K562 (cell line): ENCODE measurements at regions not wholly inside any gene's neighbourhood (a gene's known extent, or its start where the extent isn't known, plus 50 kb on each side); places are given as distances from the start of the nearest gene placed in this dataset.
A peak's percentile ranks its signal among the peaks of the same experiment; 100 is the strongest.

Source experiments
- CBFA2T2 ChIP-seq: fragments of 450-650 bp; conservative IDR thresholded peaks from 2 replicates; pipeline ENCODE4 v1.6.1; 2017; ENCODE audit warnings: mild to moderate bottlenecking
- CBX5 ChIP-seq: IDR thresholded peaks from 2 replicates; pipeline ENCODE4 v1.6.1; 2014; ENCODE audit warnings: low read depth, borderline replicate concordance
- CCNT2 ChIP-seq: IDR thresholded peaks from 2 replicates; pipeline ENCODE4 v1.6.1; 2011; ENCODE audit warnings: borderline replicate concordance, low read depth, mild to moderate bottlenecking, moderate library complexity, mixed read lengths, low read length; ENCODE audit not compliant: insufficient read length; ENCODE audit errors: extremely low read depth
- MCM5 ChIP-seq: fragments of 450-650 bp; IDR thresholded peaks from 2 replicates; pipeline ENCODE4 v1.6.1; 2016; ENCODE audit warnings: low read depth
- NFIC ChIP-seq: fragments of 450-650 bp; IDR thresholded peaks from 2 replicates; pipeline ENCODE4 v1.6.1; 2017; ENCODE audit warnings: mild to moderate bottlenecking, inconsistent platforms
- RCOR1 ChIP-seq, 2 experiments: IDR thresholded peaks; 2 replicates each; pipeline ENCODE4 v1.6.1; 2012; ENCODE audit warnings: low read depth in 2 of 2, low read length in 2 of 2, borderline replicate concordance in 1 of 2, improper control_type of control experiment in 1 of 2
- SETDB1 ChIP-seq: IDR thresholded peaks from one replicate; pipeline ENCODE4 v1.6.1; 2012; ENCODE audit warnings: low read length, control low read depth, inconsistent platforms
- SMARCE1 ChIP-seq: fragments of 450-650 bp; IDR thresholded peaks from 2 replicates; pipeline ENCODE4 v1.7.1; 2016; ENCODE audit warnings: mild to moderate bottlenecking
- SREBF2 ChIP-seq: sonication (generic); formaldehyde crosslinking; IDR thresholded peaks from 2 replicates; pipeline ENCODE4 v1.4.0; 2020; ENCODE audit warnings: mild to moderate bottlenecking, missing genetic modification reagents
- TF ChIP-seq, protein P1 (sequence below), 3 experiments: IDR thresholded peaks in 2 of 3; conservative IDR thresholded peaks in 1 of 3; 2 replicates each; pipeline ENCODE4 v1.5.1; 2011 to 2012; ENCODE audit warnings: low read length in 3 of 3, mild to moderate bottlenecking in 3 of 3, control low read depth in 2 of 3, improper control_type of control experiment in 1 of 3, inconsistent platforms in 1 of 3, low read depth in 1 of 3, mixed read lengths in 1 of 3, moderate library complexity in 1 of 3; ENCODE audit not compliant: insufficient read depth in 2 of 3
- TF ChIP-seq, protein P2 (sequence below): sonication (generic); formaldehyde crosslinking; IDR thresholded peaks from 2 replicates; pipeline ENCODE4 v1.8.0; 2022; ENCODE audit warnings: missing genetic modification reagents, mild to moderate bottlenecking, moderate library complexity, borderline replicate concordance
- TF ChIP-seq, protein P3 (sequence below): IDR thresholded peaks from 2 replicates; pipeline ENCODE4 v1.6.1; 2016; ENCODE audit warnings: missing genetic modification characterization, missing compliant biosample characterization
- TF ChIP-seq, protein P4 (sequence below): sonication (generic); IDR thresholded peaks from 2 replicates; pipeline ENCODE4 v1.6.1; 2016
- TF ChIP-seq, protein P5 (sequence below): fragments of 250-450 bp; sonication (Bioruptor Pico); IDR thresholded peaks from 2 replicates; pipeline ENCODE4 v1.8.0; 2021; ENCODE audit warnings: moderate library complexity, mild to moderate bottlenecking, inconsistent platforms
- TF ChIP-seq, protein P6 (sequence below): fragments of 450-650 bp; formaldehyde crosslinking; conservative IDR thresholded peaks from 2 replicates; pipeline ENCODE4 v1.4.0; 2022; ENCODE audit warnings: mild to moderate bottlenecking, missing genetic modification characterization
- TF ChIP-seq, protein P7 (sequence below), 2 experiments: fragments of 450-650 bp in 1 of 2; sonication (generic) in 1 of 2; formaldehyde crosslinking in 1 of 2; IDR thresholded peaks in 1 of 2; conservative IDR thresholded peaks in 1 of 2; 2 replicates each; pipeline versions ENCODE4 v1.6.1 to v1.8.1; 2016 to 2023; ENCODE audit warnings: mild to moderate bottlenecking in 2 of 2, moderate library complexity in 2 of 2, inconsistent platforms in 1 of 2, missing genetic modification reagents in 1 of 2

DNA sequence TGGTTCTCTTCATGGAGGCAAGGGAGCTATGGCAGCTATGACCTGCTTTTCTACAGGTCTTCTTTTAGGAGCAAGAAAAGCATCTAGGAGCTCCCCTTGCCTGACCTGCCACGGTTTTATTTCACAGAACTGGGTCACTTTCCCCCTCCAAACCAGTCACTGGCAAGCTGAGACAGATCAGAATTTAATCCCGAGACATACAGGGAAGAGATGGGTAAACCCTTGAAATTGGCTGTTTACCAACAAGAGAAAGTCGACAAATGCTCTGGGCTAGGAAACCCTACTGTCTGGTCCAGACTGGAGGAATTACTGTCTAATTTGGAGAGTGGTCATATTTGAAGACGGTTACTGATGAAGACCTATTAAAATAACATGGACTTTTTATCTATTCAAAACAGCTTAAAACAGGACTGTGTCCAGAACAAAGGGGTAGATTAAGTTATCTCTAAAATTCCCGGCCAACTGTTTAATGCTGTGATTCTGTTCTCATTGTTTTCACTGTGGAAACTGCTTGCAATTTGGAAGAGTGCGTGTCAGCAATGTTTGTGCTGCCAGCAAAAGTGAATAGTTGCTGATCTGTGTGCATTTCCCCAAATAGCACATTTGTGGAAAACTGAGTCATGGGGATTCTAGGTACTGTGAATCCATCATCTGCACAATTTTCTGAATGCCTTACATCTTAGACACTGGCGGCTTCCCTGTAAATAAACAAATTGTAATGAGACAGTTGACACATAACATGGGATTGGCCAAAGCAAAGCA is 73.4 kb upstream of the EEA1 start (continued):
- TF ChIP-seq, protein P1, sequence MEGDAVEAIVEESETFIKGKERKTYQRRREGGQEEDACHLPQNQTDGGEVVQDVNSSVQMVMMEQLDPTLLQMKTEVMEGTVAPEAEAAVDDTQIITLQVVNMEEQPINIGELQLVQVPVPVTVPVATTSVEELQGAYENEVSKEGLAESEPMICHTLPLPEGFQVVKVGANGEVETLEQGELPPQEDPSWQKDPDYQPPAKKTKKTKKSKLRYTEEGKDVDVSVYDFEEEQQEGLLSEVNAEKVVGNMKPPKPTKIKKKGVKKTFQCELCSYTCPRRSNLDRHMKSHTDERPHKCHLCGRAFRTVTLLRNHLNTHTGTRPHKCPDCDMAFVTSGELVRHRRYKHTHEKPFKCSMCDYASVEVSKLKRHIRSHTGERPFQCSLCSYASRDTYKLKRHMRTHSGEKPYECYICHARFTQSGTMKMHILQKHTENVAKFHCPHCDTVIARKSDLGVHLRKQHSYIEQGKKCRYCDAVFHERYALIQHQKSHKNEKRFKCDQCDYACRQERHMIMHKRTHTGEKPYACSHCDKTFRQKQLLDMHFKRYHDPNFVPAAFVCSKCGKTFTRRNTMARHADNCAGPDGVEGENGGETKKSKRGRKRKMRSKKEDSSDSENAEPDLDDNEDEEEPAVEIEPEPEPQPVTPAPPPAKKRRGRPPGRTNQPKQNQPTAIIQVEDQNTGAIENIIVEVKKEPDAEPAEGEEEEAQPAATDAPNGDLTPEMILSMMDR (IDR thresholded peaks at IDR 0.05 in 2 of 3, conservative IDR thresholded peaks at IDR 0.05 in 1 of 3; ENCODE audit: insufficient read depth in 2 of 3, low read depth in 1 of 3, low read length in 3 of 3), result no peak
- TF ChIP-seq SREBF2 (CRISPR knock-in tag), result no peak
- TF ChIP-seq, protein P2, sequence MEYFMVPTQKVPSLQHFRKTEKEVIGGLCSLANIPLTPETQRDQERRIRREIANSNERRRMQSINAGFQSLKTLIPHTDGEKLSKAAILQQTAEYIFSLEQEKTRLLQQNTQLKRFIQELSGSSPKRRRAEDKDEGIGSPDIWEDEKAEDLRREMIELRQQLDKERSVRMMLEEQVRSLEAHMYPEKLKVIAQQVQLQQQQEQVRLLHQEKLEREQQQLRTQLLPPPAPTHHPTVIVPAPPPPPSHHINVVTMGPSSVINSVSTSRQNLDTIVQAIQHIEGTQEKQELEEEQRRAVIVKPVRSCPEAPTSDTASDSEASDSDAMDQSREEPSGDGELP, result no peak
- TF ChIP-seq NFIC, result peak; percentile 48
- TF ChIP-seq CCNT2, result no peak
- no peak for TF ChIP-seq SETDB1
- 0 out of 2 replicates have a peak, but pooled peaks have one; percentile 47 for TF ChIP-seq SMARCE1
- TF ChIP-seq, protein P3, sequence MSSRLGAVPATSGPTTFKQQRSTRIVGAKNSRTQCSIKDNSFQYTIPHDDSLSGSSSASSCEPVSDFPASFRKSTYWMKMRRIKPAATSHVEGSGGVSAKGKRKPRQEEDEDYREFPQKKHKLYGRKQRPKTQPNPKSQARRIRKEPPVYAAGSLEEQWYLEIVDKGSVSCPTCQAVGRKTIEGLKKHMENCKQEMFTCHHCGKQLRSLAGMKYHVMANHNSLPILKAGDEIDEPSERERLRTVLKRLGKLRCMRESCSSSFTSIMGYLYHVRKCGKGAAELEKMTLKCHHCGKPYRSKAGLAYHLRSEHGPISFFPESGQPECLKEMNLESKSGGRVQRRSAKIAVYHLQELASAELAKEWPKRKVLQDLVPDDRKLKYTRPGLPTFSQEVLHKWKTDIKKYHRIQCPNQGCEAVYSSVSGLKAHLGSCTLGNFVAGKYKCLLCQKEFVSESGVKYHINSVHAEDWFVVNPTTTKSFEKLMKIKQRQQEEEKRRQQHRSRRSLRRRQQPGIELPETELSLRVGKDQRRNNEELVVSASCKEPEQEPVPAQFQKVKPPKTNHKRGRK (tag), result no peak
- TF ChIP-seq, protein P4, sequence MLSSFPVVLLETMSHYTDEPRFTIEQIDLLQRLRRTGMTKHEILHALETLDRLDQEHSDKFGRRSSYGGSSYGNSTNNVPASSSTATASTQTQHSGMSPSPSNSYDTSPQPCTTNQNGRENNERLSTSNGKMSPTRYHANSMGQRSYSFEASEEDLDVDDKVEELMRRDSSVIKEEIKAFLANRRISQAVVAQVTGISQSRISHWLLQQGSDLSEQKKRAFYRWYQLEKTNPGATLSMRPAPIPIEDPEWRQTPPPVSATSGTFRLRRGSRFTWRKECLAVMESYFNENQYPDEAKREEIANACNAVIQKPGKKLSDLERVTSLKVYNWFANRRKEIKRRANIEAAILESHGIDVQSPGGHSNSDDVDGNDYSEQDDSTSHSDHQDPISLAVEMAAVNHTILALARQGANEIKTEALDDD, result no peak
- TF ChIP-seq CBFA2T2, result peak; percentile 71
- no peak for TF ChIP-seq MCM5
- TF ChIP-seq, protein P5, sequence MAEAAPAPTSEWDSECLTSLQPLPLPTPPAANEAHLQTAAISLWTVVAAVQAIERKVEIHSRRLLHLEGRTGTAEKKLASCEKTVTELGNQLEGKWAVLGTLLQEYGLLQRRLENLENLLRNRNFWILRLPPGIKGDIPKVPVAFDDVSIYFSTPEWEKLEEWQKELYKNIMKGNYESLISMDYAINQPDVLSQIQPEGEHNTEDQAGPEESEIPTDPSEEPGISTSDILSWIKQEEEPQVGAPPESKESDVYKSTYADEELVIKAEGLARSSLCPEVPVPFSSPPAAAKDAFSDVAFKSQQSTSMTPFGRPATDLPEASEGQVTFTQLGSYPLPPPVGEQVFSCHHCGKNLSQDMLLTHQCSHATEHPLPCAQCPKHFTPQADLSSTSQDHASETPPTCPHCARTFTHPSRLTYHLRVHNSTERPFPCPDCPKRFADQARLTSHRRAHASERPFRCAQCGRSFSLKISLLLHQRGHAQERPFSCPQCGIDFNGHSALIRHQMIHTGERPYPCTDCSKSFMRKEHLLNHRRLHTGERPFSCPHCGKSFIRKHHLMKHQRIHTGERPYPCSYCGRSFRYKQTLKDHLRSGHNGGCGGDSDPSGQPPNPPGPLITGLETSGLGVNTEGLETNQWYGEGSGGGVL (CRISPR knock-in tag), result no peak
- TF ChIP-seq RCOR1 (IDR thresholded peaks at IDR 0.05; ENCODE audit: borderline replicate concordance in 1 of 2, low read depth in 2 of 2, low read length in 2 of 2), result peak in 1 of 2 experiments; percentile 64; a peak in 2 of 4 replicates
- TF ChIP-seq, protein P6, sequence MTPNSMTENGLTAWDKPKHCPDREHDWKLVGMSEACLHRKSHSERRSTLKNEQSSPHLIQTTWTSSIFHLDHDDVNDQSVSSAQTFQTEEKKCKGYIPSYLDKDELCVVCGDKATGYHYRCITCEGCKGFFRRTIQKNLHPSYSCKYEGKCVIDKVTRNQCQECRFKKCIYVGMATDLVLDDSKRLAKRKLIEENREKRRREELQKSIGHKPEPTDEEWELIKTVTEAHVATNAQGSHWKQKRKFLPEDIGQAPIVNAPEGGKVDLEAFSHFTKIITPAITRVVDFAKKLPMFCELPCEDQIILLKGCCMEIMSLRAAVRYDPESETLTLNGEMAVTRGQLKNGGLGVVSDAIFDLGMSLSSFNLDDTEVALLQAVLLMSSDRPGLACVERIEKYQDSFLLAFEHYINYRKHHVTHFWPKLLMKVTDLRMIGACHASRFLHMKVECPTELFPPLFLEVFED (CRISPR knock-in tag), result no peak
- TF ChIP-seq, protein P7, sequence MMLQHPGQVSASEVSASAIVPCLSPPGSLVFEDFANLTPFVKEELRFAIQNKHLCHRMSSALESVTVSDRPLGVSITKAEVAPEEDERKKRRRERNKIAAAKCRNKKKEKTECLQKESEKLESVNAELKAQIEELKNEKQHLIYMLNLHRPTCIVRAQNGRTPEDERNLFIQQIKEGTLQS (IDR thresholded peaks at IDR 0.05), result peak; percentile 31; the same call in 1 of the 2 replicates
- TF ChIP-seq, protein P7 (CRISPR knock-in tag; conservative IDR thresholded peaks at IDR 0.05), result no peak
- no peak for TF ChIP-seq CBX5
